ENCODE measurements at regions not wholly inside any gene's neighbourhood (a gene's known extent, or its start where the extent isn't known, plus 50 kb on each side); places are given as distances from the start of the nearest gene placed in this dataset.

DNA sequence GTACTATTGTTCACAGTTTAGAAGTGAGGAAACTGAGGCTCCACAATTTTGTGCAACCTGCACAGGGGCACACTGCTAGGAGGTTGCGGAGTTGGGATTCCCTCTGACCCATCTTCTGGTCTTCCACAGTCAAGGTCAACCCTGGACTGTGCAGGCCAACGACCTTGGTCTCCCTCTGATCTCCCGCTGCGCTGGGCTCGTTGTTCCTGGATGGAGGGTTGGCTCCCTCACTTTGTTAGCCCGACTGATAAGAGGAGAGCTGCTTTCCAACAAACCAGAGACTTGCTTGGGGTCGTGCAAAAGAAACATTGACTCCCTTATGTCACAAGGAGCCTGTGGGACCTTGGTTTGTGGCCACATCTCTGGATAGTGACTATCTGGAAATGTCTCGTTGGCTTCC is 187.6 kb downstream of the MYCN start:
- Histone ChIP-seq H3K36me3 (replicated peaks in 1 of 2) (no peaks in the 10 kb centered on the region), H3K4me1 (replicated peaks in 1 of 2) (no peaks in the 10 kb centered on the region), H3K27ac (no peak overlapping the region), H3K9me3 (replicated peaks in 1 of 3) (no peaks in the 10 kb centered on the region), H3K27me3 (no peaks in the 10 kb centered on the region), H3K4me3 (no peak overlapping the region)
- 42 to 68% (median 44%) methylated on average over 8 of the region's 8 CpGs for WGBS, 4 donors
- no peak for DNase-seq
- TF ChIP-seq, protein P1, sequence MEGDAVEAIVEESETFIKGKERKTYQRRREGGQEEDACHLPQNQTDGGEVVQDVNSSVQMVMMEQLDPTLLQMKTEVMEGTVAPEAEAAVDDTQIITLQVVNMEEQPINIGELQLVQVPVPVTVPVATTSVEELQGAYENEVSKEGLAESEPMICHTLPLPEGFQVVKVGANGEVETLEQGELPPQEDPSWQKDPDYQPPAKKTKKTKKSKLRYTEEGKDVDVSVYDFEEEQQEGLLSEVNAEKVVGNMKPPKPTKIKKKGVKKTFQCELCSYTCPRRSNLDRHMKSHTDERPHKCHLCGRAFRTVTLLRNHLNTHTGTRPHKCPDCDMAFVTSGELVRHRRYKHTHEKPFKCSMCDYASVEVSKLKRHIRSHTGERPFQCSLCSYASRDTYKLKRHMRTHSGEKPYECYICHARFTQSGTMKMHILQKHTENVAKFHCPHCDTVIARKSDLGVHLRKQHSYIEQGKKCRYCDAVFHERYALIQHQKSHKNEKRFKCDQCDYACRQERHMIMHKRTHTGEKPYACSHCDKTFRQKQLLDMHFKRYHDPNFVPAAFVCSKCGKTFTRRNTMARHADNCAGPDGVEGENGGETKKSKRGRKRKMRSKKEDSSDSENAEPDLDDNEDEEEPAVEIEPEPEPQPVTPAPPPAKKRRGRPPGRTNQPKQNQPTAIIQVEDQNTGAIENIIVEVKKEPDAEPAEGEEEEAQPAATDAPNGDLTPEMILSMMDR (IDR thresholded peaks at IDR 0.05), result no peak
- TF ChIP-seq POLR2A (IDR thresholded peaks at IDR 0.05), result no peak
- intact Hi-C loops (cut with DNase I), result no loop called here

DNA sequence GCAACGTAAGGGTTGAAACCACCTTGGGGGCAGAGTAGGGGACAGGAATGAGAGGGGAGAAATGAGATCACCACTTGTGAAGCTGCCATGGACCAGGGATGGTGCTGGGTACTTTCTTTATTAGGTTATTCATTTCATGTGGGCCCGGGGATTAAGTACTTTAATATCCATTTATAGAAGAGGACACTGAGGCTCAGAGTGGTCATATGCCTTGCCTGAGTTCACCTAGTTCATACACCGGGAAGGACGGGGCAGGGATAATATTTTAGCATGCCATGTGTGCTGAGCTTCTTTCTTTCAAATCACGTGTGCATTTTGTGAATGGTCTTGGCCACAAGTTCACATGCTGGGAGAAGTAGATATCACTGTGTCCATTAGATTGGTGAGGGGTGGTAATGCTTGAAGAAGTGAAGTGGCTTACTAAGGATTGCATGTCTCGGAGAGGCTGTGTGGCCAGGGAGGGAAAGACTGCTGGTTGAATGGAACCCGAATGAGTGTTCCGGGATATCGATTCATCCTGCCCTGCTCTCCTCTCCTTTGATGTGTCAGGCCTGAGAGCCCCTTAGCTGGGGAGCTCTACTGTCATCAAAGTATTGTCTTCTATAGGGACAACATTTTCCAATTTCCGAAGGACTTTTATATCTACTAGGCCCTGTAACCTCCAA is 187.1 kb downstream of the MYCN start:
- Histone ChIP-seq H3K36me3 (replicated peaks in 1 of 2) (no peaks in the 10 kb centered on the region), H3K27ac (no peak overlapping the region), H3K4me1 (replicated peaks in 1 of 2) (no peaks in the 10 kb centered on the region), H3K4me3 (no peak overlapping the region), H3K9me3 (replicated peaks in 1 of 3) (no peaks in the 10 kb centered on the region), H3K27me3 (no peaks in the 10 kb centered on the region)
- DNase-seq, result no peak
- TF ChIP-seq, protein P1 (IDR thresholded peaks at IDR 0.05), result no peak
- no peak for TF ChIP-seq POLR2A (IDR thresholded peaks at IDR 0.05)
- intact Hi-C loops (cut with DNase I), result no loop called here
- WGBS, 4 donors, result 88 to 90% (median 89%) methylated on average over 10 of the region's 10 CpGs

DNA sequence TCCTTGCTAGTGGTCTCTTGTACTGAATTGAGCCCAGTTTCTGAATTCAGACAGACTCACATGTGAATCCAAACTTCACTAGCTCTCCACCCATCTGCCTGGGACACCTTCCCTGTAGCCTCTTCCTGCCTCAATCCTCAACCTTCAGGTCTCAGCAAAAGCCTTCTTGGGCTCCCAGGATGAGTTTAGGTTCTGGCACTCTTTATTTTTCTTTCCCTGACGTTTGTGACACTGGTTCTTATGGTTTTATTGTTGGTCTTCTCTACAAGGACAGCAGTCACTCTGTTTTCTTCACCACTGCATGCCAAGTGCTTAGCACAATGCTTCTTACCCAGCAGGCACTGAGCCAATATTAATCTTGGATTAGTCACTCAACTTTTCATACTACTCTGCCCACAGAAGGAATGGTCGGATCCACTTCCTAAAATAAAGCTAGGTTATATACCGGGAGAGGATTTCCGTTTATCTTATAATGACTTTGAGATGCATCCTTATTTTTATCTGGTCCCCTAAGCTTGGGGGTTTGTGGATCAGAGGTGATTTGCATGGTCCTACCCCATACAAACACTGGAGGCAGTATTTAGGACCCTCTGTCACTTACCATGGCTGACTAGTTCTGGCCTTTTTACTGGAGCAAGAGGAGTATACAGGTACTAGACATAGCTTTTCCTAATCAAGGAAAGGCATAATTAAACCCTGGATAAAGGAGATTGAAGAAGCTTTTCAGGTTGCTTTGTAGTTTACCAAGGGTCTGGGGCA is 186.3 kb downstream of the MYCN start:
- H3K27ac ChIP-seq, result no peak overlapping the region
- no peaks in the 10 kb centered on the region for H3K4me1 ChIP-seq (replicated peaks in 1 of 2)
- intact Hi-C loops (cut with DNase I), result no loop called here
- H3K36me3 ChIP-seq (replicated peaks in 1 of 2), result no peaks in the 10 kb centered on the region
- no peak for TF ChIP-seq POLR2A (IDR thresholded peaks at IDR 0.05)
- TF ChIP-seq, protein P1 (IDR thresholded peaks at IDR 0.05), result no peak
- WGBS, 4 donors, result 41 to 60% (median 50%) methylated on average over 4 of the region's 4 CpGs
- DNase-seq, result no peak
- H3K9me3 ChIP-seq (replicated peaks in 1 of 3), result no peaks in the 10 kb centered on the region
- H3K27me3 ChIP-seq, result no peaks in the 10 kb centered on the region
- no peak overlapping the region for H3K4me3 ChIP-seq

DNA sequence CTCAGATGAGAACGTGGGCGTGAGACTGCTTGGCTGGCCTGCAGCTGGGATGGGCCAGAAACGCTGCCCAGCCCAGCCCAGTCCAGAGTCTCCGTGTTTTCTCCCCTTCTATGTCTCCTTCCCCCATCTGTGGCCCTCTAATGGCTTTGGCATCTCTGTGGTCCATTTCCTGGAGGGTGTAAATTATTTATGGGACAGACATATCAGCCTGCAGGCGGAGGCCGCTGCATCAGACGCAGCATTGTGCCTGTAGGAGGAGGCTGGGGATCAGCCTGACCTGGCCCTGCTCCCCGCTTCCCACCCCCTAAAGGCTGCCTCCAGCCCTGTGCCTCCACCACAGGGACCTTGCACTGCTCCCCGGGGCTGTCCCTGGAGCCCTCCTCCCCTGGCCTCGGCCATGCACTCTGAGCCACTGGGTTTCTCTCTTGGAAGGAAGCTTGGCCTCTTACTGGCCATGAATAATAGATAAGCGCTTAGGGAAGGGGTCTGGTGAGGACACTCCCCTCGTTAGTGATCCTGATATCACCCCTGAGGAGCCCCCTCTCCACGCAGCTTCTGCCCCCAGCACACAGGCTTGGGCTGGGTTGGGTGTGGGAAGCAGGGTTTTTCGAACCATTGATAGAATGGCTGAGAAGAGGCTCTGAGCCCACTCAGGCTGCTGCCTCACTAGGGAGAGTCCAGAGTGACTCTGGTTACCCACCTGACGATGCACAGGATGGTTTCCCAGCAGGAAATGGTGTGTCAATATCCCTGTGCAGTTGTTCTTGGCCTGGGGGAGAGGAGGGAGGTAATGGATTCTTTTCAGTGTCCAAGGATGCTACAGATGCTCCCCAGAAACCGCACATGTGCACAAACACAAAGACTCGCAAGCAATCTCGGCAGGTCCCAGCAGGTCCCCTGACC is 185.5 kb downstream of the MYCN start:
- WGBS, 4 donors, result 75 to 83% (median 78%) methylated on average over 16 to 18 of the region's 18 CpGs
- H3K27me3 ChIP-seq, result no peaks in the 10 kb centered on the region

More for the DNA sequence above, 185.5 kb downstream of the MYCN start:
- intact Hi-C loops (cut with DNase I), result no loop called here
- no peak for DNase-seq
- Histone ChIP-seq H3K36me3 (replicated peaks in 1 of 2) (no peaks in the 10 kb centered on the region), H3K4me1 (replicated peaks in 1 of 2) (no peaks in the 10 kb centered on the region), H3K4me3 (no peak overlapping the region), H3K9me3 (replicated peaks in 1 of 3) (no peaks in the 10 kb centered on the region), H3K27ac (no peak overlapping the region)
- no peak for TF ChIP-seq POLR2A (IDR thresholded peaks at IDR 0.05)
- TF ChIP-seq, protein P1 (IDR thresholded peaks at IDR 0.05), result no peak
